ENCODE measurements at regions not wholly inside any gene's neighbourhood (a gene's known extent, or its start where the extent isn't known, plus 50 kb on each side); places are given as distances from the start of the nearest gene placed in this dataset.

- no peak for DNase-seq
These were observed 80.6 kb upstream of the ATP2B2 start for GRCh38 chr3:10585945-10586344.

DNA sequence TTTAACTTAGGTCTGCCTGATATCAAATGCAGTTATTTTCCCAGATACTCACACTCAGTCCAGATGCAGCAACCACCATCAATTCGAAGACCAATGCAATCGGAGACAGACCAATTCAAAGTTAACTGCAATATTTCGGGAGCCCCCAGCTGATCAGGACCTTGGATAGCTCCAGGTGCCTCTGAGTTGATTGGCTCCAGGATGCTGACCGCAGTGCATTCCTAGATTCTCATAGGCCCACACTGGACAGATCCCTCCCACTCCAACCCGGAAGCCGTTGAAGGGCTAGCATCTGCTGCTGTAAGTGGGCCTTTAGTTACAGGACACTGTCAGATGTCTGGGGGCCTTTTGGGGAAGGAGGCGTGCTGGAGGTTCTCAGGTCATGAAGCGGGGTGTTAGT lies 89.5 kb upstream of the ATP2B2 start:
- peak; percentile 81 for DNase-seq

- no peak for DNase-seq
These were observed 91.5 kb upstream of the ATP2B2 start for GRCh38 chr3:10596746-10597448.

GRCh38 chr3:10597733-10598132 lies 92.3 kb upstream of the ATP2B2 start:
- DNase-seq = no peak

GRCh38 chr3:10599017-10599416 lies 93.6 kb upstream of the ATP2B2 start:
- DNase-seq = no peak

GRCh38 chr3:10599444-10599843 lies 94.1 kb upstream of the ATP2B2 start:
- no peak for DNase-seq

DNA sequence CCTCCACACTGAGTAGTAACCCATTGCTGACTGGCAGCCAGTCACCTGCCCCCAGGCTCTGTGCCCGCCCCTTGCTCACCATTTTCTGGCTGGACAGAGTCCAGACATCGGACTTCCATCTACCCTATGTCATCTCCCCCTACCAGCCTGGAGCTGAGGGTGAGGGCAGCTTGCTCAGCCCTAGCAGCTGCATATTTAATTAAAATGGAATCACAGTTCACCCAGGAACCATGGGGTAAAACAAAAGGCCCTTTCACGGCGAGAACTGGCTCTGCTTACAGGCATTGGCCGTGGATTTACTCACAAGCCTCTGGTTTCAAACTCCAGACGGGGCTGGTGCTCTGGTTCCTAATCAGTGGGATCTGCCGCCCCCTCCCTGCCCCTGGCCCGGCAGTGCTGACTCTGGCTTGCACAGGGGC lies 94.9 kb upstream of the ATP2B2 start:
- no peak for DNase-seq

DNA sequence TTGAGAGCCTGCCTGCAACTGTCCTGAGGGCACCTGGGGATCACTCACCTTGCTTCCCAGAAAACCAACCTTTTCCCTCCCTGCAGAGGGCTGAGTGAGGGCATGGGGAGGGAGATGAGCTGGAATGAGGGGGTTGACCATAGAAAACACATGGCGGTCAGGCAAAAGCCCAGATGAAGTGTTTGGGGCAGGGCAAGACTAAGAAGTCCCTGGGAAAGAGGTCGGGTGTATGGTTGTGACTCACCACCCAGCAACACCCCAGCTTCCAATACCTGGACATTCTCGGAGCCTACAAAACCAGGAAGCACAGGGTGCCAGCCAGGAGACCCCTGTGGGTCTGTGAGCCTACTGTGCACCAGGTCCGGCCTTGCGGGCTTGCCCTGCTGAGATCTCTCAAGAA lies 95.3 kb upstream of the ATP2B2 start:
- DNase-seq = no peak

GRCh38 chr3:10601151-10601856 lies 95.9 kb upstream of the ATP2B2 start:
- no peak for DNase-seq

DNA sequence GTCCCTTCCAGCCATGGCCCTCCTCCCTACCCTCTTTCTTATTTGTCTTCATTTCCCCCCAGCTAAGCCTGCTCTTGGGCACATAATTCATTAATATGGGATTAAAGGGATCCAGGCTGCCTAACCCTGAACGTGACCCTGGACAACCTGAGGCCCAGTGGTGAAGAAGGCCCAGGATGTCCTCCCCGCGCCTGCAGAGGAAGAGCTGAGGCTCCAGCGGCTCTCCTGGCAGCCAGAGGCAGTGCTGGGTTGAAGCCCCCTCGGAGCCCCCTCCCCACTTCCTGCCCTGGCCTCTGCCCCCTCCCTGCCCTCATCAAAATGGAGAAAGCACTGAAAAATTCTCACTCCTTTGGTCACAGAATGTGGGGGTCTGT lies 96.5 kb upstream of the ATP2B2 start:
- DNase-seq = no peak

DNA sequence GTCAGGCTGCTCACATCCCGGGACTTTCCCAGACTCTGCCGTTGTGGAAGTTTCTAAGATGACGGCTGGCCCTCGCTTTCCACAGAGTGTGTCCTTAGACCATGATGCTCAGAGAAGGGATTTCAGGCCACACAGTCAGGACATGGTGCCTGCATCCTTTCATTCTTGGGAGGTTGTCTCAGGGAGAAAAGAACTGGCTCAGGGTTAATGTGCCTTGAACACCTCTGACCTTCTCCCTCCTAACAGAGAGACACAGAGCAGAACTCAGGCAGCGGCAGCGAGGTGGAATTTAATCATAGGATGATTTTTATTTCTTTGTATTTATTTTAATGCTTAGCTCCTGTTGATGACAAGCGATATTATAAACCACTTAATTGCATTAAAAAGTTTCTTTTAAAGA lies 96.9 kb upstream of the ATP2B2 start:
- DNase-seq = no peak

- no peak for DNase-seq
These were observed 97.7 kb upstream of the ATP2B2 start for GRCh38 chr3:10602769-10603768.

GRCh38 chr3:10609134-10609533 lies 103.7 kb upstream of the ATP2B2 start:
- no peak for DNase-seq

DNA sequence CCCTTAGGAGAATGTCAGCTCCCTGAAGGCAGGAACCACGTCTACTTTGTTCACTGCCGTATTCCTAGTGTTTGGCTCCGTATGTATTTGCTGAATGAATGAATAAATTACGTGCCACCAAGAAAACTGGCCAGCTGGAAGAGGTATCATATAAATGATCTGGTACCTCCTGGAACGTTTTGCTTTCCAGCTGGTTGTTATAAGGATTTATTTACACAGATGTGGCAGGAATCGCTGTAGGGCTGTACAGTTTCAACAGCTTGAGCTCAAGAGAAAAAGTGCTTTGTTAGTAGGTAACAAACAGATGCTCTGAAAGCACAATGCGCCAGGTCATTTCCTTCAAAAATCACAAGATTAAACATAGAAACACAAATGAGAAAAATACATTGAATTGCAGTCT lies 108.8 kb upstream of the ATP2B2 start:
- DNase-seq = no peak

- no peak for DNase-seq
These were observed 110.3 kb upstream of the ATP2B2 start for GRCh38 chr3:10615715-10616114.

DNA sequence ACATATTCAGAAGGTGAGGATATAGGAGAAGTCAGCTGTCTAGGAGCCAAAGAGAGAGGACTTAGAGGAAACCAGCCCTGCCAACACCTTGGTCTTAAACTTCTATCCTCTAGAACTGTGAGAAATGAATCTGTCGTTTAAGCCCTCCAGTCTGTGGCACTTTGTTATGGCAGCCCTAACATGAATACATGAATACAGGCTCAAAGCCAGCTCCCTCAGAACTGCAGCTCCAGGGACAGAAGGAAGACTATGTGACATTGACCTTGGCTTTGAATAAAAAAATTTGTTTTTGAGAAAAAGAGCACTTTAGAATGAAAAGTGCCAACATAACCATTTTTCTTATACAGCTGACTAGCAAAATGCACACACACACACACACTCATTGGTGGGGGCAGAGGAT lies 110.9 kb upstream of the ATP2B2 start:
- no peak for DNase-seq

DNA sequence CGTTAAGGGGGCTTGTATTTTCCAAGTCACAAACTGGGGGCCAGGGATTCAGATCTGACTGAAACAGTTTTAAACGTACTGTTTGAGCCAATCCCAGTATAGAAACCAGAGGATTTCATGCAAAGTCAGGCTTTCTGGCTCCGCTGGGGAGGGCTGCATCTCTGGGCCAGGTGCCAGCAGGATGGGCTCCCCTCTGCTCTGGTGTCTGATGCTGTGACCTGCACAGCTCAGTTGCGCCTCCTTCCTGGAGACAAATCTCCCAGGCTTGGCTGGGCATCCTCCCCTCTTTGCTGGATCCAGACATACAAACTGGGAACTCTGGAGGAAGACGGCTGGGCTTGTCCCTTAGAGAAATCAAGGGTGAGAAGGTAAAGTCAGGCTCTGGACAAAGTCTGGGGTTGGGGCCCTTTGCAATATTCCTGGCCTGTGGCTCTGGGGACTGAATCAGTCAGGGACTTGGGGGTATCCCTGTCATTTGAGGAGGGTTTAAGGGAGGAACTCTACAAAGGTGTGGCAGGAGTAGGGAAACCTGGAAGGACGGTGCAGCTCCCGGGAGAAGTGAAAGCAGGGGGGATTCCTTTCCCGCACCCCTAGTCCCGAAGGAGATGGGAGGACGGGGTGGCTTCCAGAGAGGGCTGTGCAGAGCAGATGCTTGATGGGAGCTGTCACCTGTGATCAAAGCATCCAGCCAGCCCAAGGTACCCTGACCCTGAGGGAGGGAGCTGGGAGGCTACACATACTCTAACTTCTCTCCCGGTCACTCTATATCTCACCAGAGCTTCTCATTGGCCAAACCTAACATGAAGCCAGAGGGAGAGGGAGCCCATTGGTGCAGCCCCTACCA lies 114.8 kb upstream of the ATP2B2 start:
- DNase-seq = no peak

- no peak for DNase-seq
These were observed 115.4 kb upstream of the ATP2B2 start for GRCh38 chr3:10620833-10621082.

- DNase-seq = no peak
These were observed 118.3 kb upstream of the ATP2B2 start for GRCh38 chr3:10623578-10624275.

DNA sequence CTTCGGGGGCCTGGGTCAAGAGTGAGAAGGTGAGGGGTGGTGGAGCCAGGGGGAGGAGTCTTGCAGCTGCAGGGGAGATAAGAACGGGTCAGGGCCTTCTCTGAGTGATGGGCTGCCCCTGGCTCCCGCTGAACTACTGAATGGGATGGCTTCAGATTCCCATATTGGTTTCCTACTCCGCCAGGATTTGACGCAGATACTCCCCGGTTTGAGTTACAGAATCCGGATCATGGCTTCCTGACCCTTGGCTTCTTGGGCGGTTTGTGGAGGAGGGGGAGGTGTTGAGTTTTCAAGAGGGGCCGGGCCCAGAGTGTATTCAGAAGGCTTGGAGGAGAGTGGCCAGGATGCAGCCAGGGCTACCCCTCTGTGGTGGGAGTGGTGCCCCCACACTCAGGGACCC lies 119.9 kb upstream of the ATP2B2 start:
- DNase-seq = no peak

DNA sequence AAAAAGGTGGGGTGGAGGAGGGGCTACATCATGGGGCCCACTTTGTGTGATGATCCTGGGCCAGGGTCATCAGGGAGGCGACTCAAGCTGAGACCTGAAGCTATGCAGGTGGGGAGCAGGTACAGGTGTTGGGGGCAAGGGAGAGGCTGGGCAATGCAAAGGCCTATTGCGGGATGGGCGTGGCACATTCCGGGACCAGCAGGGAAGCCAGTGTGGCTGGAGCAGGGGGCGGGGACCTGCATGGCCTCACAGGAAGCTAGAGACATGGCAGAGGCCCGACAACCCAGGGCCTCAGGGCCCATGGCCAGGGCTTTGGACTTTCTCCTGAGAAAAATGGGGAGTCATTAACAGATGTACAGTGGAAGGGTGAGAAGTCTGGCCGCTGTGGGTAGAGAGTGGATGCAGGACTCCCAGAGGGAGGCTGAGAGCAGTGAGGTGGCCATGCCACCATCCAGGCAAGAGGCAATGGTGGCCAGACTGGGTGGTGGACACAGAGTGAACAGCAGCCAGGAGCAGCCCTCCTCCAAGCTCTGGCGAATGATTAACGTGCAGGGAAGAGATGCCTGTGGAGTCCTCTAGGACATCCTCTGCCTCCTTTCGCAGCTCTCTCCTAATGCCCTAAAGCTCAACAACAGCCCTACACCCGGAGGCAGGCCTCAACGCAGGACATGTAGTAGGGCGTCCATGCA lies 122.6 kb upstream of the ATP2B2 start:
- DNase-seq = no peak
